GM12874 (cell line): ENCODE measurements at regions not wholly inside any gene's neighbourhood (a gene's known extent, or its start where the extent isn't known, plus 50 kb on each side); places are given as distances from the start of the nearest gene placed in this dataset.

Source experiments
- TF ChIP-seq, protein P1 (sequence below): IDR thresholded peaks from 2 replicates; pipeline ENCODE4 v1.5.1; 2011; ENCODE audit warnings: low read depth, mild to moderate bottlenecking, control low read depth, low read length, moderate library complexity; ENCODE audit not compliant: insufficient read depth

DNA sequence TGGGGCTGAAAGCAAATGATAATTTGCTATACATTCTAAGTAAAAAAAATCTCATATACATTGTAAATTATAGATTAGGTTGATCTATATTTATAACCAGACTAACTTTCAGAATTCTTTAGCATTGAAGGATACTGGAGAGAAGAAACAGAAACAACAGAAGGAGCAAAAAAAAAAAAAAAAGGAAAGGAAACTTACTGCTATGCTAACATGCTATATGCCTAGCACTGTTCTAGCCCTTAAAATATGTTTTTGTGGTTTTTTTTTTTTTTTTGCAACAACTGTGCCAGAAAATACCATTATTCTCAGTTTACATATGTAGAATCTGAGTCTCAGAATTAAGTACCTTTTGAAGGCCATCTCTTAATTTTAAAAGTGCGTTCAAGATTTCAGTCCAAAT is 204.9 kb upstream of the MC4R start:
- TF ChIP-seq, protein P1, sequence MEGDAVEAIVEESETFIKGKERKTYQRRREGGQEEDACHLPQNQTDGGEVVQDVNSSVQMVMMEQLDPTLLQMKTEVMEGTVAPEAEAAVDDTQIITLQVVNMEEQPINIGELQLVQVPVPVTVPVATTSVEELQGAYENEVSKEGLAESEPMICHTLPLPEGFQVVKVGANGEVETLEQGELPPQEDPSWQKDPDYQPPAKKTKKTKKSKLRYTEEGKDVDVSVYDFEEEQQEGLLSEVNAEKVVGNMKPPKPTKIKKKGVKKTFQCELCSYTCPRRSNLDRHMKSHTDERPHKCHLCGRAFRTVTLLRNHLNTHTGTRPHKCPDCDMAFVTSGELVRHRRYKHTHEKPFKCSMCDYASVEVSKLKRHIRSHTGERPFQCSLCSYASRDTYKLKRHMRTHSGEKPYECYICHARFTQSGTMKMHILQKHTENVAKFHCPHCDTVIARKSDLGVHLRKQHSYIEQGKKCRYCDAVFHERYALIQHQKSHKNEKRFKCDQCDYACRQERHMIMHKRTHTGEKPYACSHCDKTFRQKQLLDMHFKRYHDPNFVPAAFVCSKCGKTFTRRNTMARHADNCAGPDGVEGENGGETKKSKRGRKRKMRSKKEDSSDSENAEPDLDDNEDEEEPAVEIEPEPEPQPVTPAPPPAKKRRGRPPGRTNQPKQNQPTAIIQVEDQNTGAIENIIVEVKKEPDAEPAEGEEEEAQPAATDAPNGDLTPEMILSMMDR = no peak

DNA sequence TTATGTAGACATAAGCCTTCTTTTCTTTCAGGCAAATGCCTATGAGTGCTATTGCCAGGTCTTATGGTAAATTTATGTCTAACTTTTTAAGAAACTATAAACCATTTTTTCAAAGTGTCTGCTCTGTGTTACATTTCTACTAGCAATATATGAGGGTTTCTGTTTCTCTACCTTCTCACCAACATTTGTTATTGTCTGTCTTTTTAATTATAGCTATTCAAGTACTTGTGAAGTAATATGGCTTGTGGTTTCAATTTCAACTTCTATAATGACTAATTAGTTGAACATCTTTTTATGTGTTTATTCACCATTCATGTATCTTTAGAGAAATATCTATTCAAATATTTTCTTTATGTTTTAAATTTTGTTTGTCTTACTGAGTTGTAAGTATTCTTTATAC is 213.1 kb upstream of the MC4R start:
- TF ChIP-seq, protein P1 = no peak

DNA sequence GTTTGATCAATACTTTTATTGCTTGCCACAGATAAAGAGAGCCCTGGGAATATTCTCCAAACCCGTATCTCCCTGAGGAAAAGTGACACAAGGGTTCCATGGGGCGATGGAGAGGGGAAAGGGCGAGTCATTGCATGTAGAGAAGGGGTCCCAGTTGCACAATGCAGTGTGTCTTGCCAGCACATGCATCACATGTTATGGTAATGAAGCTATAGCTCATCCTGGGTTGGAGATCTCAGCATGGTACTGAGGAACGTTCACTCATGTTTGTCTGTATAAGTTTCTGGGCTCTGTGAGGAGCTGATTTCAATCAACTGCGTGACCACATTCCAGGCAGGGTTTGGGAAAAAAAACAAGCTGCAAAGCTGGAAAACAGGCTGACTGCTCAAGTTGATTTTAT is 220.7 kb upstream of the MC4R start:
- TF ChIP-seq, protein P1 = no peak

DNA sequence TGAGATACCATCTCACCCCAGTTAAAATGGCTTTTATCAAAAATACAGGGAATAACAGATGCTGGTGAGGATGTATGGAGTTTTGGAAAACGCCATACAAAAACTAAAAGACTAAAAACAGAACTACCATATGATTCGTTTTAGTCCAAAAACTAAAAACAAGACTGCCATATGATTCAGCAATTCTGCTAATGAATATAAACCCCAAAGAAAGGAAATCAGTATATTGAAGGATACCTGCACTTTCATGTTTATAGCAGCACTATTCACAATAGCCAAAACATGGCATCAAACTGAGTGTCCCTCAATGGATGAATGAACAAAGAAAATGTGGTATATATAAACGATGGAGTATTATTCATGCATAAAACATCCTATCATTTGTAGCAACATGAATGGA is 224.4 kb upstream of the MC4R start:
- TF ChIP-seq, protein P1 = no peak

DNA sequence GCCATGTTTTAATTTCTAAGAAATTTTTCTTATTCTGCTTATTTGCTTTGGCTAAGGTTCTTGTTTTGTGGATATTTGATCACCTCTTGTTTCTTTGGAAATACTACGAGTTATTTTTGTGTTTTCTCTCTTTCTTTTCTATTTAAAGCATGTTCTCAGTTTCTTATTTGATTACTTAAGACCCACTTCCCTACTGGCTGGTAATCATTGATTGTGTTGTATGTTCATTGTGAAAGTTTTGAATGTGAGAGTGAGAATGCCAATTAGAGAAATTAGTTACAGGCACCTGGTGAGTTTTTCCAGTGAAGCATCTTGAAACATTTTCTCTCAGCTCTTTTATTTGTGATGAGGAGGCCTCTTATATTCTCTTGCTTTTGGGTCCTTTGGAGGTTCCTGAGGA is 226.7 kb upstream of the MC4R start:
- TF ChIP-seq, protein P1 = no peak

DNA sequence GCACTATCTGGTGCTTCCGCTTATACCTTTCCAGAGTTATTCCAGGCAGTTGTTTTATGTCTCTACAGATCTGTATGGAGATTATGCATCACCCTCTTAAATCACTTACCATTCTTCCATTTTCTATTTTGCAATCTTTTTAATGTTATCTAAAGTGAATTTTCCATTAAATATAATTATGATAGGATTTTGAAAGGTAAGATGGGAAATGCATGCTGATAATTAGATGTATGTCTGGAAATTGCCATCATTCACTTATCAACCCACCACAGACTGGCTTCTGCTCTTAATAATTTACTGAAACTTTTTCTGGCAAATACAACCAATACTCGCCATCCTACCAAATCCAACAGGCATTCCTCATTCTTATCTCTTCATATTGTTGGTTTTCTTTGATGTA is 227.4 kb upstream of the MC4R start:
- TF ChIP-seq, protein P1 = no peak

DNA sequence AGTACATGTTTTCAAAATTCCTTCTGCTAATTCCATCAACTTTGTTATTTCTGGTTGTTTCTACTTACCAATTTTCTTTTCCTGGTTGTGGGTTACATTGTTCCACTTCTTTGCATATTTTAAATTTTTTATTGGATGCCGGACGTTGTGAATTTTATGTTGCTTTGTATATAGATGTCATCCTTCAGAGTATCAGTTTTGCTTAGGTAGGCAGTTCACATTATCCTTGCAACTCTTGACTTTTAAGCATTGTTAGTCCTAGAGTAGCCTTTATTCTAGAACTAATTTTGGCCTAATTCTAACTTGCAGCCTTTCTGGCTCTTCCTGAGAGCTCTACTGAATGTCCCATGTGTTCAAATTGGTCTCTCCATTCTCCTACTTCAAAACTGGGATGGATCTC is 228.7 kb upstream of the MC4R start:
- TF ChIP-seq, protein P1 = no peak

DNA sequence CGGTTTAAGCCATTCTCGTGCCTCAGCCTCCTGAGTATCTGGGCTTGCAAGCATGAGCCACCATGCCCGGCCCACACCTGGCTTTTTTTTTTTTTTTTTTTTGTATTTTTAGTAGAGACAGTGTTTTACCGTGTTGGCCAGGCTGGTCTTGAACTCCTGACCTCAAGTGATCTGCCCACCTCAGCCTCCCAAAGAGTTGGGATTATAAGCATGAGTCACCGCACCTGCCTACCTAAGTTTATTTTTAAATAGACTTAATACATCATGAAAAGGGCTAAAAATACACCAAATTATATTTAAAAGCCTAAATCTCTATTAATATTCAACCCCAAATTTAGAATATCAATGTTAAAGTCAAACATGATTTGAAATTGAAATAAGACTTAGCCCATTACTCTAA is 250.8 kb upstream of the MC4R start:
- TF ChIP-seq, protein P1 = no peak
